ENCODE measurements at regions not wholly inside any gene's neighbourhood (a gene's known extent, or its start where the extent isn't known, plus 50 kb on each side); places are given as distances from the start of the nearest gene placed in this dataset.

DNA sequence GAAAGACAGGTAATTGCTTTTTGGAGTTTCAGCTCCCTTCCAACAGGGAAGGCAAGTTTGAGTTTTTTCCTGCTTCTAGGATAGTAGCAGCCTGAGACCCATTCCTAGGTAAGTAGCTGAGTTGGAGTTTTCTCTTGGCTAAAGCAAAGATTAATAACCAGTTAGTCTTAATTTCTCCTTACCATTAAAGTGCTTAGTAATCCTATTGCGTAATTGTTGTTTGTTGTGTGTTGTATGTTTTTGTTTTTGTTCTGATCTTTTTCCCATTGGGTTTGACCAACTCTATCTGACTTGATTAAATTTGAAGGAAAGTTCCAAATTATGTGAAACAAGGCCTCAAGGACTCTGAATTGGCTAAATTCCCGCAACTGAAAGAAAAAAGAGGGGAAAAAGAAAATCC lies 83.5 kb downstream of the TBX22 start:
- ATAC-seq (no peak), DNase-seq (no peak)

DNA sequence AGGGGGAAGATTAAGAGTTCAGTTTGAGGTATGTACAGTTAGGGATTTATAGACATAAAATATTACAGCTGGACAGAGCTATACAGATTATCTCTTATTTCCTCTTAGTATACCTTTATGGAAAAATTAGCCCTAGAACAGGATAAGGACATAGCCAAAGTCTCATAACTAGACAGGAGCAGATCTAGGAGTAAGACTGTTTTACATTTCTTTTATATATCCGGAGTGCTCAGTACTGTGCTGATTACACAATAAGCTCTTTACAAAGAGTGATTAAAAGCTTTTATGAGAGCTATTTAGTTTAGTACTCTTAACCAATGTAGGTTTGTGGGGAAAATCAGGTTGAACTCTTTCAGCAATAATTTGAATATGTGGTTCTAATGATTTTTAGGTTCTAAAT lies 105.8 kb downstream of the TBX22 start:
- ATAC-seq (no peak), DNase-seq (no peak)

DNA sequence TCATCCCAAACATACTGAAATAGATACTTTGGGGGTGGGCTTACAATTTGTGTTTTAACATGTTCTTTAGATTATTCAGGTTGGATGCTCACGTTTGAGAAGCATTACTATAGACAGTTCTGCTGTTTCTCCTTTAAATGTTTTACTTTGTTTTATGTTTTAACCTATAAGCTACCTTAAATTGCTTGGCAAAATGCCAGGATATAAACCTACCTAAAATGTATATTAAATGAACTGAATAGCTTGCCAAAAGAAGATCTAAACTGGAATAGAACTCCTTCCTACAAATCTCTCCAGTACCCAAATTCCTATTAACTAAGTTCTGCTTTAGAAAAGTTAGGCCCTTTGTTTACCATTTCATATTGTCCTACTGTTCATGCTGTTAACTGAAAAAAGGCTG lies 124.4 kb downstream of the TBX22 start:
- ATAC-seq (no peak), DNase-seq (no peak)

DNA sequence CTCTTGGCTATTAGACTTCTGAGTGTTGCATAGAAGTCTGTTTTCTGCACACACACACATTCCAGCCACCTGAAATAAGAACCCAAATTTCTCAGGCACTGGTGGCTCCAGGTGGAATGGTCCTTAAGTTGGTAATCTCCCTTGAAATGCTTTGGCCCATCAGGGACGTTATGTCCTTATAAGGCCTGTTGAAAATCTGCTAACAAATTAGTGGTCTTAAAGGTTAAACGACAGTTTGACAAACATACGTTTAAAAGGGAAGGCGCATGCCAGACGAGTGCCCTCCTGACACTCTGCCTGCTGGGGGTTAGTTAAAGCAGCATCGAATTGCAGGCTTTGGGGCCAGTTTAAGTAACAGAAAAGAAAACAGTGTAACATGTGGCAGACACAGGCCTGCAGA lies 125.0 kb downstream of the TBX22 start:
- DNase-seq: no peak
- ATAC-seq: no peak

DNA sequence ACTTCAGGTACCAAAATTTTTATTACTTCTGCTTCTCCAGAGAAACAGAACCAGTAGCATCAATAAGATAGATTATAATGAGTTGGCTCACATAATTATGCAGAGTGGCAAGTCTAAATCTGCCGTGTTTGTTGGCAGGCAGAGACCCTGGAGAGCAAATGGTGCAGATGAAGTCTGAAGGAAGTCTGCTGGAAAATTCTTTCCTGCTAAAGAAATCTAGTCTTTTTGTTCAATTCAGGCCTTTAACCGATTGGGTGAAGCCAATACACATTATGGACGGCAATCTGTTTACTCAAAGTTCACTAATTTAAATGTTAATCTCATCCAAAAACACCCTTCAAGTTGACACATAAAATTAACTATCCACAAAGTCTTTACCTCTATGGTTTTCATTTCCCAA lies 156.0 kb downstream of the TBX22 start:
- ATAC-seq: no peak
- DNase-seq: no peak

DNA sequence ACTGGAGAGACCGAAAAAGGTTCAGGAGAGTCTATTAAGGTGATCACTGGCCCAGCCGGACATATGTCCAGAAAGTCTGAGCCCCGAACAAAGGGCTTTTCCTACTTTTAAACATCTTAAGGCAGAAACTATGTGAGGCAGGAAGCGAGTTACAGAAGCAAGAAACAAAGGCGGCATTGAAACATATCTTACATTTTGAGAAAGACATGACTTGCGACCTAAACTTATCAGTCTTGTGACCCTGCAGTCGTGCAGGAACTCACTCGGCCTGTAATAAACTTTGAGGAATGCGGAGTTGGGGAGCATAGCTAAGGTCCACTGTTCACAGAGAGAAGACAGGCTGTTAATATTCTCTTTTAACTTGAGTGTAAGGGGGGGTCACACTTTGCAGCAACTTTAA lies 158.7 kb downstream of the TBX22 start:
- ATAC-seq: no peak

DNA sequence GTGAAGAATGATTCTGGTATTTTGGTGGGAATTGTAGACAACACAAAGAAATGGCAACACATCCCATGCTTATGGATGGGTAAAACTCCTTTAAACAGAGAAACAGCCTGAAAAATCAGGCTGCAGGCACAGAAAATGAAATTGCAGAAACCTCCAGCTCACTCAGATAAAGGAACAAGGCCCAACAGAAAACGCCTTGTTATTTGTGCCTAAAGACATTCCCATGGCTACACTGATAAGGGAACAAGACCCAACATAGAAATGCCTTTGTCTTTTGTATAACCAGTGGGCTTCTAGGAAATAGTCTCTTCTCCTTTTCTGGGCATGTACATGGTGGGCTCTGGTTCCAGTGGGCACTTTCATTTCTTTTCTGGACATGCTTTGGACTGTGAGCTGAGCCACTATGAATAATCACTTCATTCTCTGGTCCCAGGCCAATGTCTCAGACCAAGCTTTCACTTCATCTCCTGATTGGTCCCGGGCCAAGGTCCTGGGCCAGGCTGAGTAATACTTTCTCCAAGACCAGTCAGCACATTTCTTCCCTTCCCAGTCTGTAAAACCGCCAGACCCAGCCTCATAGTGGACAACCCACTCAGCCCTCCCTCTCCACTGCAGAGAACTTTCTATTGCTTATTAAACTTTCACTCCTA lies 160.5 kb downstream of the TBX22 start:
- ATAC-seq: no peak
- no peak for DNase-seq

More for the DNA sequence above, 158.7 kb downstream of the TBX22 start:
- no peak for DNase-seq

DNA sequence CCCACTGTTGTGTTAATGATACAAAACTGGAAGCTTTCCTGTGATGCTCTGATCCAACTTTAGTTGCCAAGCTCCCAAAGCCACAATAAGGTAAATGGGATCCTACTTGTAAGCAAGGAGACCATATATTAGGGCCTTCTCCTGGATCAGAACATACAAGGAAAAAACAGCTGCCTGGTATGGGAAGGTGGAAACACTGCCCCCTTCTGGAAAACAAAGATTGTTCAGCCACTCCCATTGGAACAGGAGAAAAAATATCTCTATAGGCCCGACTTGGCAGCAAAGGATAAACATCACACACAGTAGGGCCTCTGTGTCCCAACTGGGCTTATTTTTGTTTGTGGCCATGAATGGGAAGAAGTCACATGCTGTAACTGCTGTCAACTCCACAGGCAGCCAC lies 166.5 kb downstream of the TBX22 start:
- ATAC-seq (no peak), DNase-seq (no peak)

DNA sequence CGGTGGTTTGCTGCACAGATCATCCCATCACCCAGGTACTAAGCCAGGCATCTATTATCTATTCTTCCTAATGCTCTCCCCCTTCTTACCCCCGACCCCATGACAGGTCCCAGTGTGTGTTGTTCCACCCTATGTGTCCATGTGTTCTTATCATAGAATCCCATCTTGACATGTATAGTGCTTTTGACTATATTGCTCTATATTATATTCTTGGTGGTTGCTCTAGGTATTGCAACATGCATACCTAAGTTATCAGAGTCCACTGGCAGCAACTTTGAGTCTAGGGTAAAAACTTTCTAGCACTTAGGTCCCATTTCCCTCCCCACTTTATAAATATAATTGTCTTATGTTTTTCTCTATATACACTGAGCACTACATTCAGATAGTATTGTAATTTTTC lies 170.3 kb downstream of the TBX22 start:
- ATAC-seq (no peak), DNase-seq (no peak)

DNA sequence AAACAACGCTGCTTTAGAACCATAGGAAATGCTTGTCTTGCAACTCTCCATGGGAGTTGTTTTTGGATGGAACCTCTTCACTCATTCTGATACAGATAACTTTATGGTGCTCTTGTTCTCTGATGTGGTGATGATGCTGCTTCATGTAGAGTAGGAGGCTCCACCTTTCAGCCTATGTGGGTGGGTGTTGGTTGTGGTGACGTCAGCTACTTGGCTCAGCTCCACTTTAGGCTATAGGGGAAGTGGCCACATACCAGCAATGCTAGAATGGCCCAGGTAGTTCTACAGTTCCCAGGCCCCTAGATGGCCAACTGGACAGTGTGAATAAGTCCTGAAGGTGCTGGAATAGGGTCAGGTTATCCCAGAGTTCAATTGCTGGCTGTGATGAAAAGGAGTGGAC lies 192.1 kb downstream of the TBX22 start:
- no peak for DNase-seq
- no peak for ATAC-seq

DNA sequence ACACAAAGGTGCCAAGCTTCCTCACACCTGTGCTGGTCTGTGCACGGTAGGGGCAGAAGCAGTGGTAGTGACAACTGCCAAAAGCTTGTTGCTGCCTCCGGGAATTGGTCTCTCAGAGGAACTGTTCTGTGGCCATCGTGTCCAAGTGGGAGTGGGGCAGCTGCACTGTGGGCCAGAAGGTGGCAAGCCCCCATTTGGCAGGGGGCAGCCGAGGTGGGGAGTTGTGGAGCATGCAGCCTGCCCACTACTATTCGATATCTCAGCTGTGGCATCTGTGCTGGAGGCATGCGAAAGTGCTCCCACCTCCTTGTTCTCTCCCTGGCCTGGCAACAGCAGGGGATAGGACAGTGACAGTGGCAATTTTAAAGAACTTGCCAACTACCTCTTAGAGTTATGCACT lies 192.8 kb downstream of the TBX22 start:
- ATAC-seq (no peak), DNase-seq (no peak)

DNA sequence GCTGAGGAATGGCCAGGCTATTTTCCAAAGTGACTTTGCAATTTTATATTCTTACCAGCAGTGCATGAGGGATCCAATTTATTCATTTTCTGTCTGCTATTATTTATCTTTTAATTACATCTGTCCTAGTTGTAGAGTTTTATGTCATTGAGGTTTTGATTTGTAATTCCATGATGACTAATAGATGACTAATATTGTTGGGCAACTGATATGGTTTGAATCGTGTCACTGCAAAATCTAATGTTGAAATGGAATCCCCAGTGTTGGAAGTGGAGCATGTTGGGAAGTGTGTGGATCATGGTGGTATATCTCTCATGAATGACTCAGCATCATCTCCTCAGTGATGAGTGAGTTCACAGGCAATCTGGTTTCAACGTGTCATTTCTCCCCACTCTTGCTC lies 201.5 kb downstream of the TBX22 start:
- DNase-seq: no peak
- ATAC-seq: no peak

DNA sequence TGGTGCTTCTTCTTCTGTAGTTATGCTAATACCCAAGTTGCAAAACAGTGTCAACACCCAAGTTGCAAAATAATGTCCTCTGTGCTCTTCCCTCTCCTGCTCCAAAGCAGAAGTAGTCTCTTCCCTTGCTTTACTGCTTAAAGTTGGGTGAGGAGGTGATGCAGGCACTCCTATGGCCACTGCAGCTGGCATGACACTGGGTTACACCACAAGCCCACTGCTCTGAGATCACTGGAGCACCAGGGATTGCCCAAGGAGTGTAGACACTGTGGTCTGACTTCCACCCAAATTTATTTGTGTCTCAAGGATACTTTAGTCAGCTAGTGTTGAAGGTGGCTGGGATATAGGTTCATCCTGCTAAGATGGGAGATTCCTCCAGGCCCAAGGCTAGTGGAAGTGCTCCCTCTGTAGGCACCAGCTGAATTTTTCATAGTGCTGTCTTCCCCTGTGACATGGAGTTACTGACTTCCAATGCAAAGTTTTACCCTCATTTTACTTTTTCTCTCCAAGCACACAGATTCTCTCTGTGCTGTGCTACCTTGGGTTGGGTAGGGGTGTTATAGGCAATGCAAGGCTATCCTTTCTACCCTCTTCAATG lies 196.2 kb upstream of the TENT5D start:
- ATAC-seq (no peak), DNase-seq (no peak)

DNA sequence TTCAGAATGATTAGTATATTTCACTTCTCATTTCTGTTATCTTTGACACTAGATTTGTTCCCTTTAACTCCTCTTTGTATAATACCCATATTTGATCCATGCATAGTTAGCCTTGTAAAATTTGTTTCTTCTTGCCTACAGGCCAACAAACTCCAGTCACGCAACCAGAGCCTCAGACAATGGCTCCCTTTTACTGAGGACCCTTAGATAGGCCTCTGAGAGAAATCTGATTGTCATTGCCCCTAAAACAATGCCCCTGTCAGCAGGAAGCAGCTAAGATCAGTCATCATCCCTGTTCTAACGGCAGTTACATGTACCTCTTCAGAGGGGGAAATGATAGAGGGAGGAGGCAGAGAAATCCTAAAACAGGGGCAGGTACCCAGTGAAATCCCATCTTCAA lies 190.6 kb upstream of the TENT5D start:
- ATAC-seq (no peak), DNase-seq (no peak)

DNA sequence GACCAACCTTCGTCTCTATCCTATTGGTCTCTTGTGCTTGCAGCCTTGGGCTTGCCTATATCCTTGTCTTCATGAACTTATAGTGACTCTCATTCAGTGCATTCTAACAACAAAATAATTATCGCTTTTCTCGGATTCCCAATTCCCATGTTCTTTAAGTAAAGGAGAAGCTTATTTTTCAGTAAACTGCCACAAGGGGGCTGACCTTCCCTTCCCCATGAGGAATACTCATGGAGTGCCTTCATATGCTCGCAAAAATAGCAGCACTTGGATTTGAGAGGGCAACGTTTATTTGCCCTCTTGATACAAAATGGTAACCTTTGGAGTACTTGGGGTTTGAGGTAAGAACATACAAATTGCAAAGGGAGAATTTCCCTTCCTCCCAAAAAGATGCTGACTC lies 183.2 kb upstream of the TENT5D start:
- DNase-seq: no peak
- ATAC-seq: no peak

DNA sequence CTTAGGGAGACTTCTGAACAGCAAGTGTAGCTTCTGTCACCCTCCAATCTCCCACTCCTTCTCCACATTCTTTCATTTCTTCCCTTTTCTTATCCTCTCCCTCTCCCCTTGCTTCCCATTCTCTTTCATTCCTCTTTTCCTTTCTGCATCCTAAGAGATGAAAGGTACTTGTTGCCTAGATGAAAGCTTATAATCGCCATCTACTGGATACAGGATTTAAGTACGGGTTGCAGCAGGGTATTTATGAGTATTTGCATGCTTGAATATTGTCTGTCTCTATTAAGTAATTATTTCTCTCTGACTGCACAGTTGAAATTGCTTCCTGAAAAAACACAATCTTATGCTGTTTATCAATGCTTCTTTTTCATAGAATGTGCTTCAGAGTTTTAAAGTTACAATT lies 174.0 kb upstream of the TENT5D start:
- no peak for DNase-seq
- ATAC-seq: no peak

DNA sequence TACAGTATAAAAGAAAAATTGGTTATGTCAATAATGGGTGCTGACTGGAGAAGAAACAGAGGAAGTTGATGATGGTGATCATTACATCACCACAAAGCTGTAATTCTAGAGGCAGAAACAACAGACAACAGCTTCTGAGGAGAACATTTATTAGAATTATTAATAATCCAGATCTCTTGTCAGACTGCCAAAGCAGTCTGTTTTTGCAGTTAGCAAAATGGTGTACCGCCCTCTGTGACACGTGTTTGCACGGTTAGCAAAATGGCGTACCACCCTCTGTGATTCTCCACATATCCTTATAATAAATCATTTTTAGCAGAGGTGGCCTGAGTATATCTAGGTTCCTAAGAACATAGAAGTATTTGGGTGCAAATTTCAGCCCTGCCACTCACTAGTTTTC lies 154.0 kb upstream of the TENT5D start:
- DNase-seq (no peak), ATAC-seq (no peak)

DNA sequence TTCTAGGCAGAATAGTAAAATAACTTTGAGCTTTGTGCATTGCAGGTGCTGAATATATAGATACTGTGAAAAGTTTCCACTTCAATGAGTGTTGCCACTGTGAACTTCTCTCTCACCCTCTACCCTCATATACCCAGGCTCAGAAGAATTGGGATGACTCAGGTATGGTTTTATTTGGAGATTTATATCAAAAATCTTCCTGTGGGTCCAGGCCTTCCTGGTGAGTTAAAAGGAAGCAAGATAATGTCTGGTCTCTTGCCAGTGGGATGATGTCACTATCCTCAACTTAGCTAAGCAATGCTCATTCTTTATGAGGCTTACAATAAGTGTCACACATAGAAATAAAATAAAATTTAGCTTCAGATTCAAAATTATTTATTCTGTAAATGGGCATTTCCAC lies 153.3 kb upstream of the TENT5D start:
- no peak for ATAC-seq
- no peak for DNase-seq

DNA sequence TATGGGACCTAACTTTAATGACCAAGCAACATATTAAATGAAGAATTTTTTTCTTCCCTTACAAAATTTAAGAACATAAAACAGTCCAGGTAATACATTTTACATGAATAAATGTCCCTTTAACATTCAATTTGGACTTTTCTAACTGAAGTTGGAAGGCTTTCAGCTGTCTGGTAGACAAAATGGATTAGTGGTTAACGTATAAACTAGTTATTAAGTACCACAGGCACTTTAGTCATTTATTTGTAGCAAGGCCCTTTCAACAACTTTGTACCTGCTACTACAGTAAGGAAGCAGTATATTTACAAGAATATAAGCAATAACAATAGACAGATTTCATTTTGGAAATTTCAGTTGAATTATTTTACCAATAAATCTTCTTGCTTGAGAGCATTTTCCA lies 152.5 kb upstream of the TENT5D start:
- ATAC-seq (no peak), DNase-seq (no peak)

DNA sequence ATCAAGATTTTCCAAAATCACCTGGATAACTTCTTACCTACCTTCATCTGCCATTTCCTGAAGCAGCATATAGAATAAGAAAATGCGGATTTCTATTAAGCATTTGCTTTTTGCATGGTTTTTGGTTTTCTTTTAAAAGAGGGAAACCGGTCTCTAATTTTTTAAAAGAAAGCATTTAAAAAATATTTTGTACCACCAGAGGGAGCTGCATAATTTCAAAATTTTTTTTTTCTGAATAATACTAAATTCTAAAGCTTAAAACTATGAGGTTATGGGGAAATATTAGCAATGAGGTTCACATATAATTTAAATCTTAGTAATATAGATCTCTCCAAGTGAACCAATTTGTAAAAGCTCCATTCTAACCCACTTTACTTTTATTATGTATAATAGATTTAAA lies 137.7 kb upstream of the TENT5D start:
- DNase-seq (no peak), ATAC-seq (no peak)

DNA sequence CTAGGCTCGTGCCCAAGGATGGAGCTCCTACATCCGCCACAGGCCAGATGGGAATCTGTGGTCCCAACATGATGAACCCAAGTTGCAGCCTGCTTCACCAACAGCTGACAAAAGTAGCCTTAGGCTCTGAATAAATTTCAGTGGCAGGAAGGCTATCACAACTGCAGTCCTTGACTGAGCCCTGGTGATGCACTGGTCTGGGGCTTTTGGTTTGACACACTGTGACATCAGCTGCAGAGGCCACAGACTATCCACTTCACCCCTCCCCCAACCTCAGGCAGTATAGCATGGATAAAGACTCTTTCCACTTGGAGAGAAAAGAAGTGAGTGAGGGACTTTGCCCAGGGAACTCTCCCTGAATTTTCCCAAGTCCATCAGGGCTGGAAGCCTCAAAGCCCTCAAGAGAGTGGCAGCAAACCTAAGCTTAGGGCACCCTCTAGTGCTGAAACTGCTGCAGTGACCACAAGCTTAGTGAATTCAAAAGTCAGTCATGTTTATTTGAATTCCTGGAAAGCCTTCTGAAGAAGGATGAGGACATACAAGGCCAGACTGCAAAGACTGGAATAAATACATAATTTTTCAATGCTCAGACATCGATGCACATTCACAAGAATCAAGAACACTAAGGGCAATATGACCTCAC lies 135.0 kb upstream of the TENT5D start:
- DNase-seq (no peak), ATAC-seq (no peak)

DNA sequence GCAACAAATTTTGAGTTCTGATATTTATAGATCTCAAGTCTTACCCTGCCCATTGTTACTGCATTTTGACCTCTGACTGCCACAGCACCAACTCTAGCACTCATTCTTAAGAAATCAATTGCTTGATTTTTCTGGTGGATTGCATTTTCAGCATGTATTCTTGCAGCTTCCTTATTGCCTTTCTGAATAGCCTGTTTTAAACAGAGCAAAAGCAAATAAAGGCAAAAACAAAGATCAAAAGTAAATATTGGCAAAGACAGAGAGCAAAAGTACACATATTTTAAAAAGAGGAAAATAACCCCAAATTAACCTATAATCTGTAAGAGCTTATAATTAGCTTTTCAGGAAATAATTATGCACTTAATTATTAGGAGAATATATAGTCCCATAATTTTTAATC lies 129.4 kb upstream of the TENT5D start:
- ATAC-seq (no peak), DNase-seq (no peak)

DNA sequence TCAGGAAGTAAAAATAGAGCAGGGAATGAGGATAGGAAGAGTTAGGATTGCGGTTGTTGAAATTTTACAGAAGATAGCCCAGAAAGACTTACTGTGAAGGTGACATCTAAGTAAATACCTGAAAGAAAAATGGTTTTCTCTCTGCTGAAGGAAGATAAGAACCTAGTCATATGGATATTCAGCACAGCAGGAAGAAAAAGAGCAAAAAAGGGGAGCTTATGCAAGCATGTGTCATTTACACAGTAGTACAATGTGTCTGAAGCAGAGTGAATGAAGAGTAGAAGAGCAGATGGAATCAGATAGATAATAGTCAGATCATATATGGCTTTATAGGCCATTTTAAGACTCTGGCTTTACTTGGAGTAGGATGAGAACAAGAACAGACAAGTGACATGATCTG lies 126.9 kb upstream of the TENT5D start:
- DNase-seq (no peak), ATAC-seq (no peak)

DNA sequence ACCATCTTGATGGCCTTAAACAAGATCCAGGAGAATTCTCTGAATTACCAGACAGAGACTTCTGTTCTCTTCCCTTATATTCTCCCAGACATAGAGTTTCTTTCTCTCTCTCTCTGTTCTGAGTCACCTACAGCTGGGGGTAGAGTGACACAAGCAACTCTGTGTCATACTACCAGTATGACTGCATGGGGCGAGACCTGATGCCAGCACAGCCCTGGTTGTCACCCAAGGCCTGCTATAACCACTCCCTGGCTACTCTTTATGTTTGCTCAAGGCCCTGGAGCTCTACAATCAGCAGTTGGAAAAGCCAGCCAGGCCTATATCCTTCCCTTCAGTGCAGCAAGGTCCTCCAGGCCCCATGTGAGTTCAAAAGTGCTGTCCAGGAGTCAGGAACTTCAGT lies 114.2 kb upstream of the TENT5D start:
- DNase-seq: no peak
- no peak for ATAC-seq

Measured in stimulated activated naive CD8-positive, alpha-beta T cell treated with anti-CD3 and anti-CD28 coated beads, Interleukin-15, Interleukin-2, amounts not matched to agents 100 U/mL and 50 U/mL, for 24 hours (primary cell).